GM23248 (cell line): ENCODE measurements at regions not wholly inside any gene's neighbourhood (a gene's known extent, or its start where the extent isn't known, plus 50 kb on each side); places are given as distances from the start of the nearest gene placed in this dataset.

Experiments used
- DNase-seq: peaks from one replicate; pipeline ENCODE4 v3.0.0-alpha.2; 2015
- H2AFZ ChIP-seq: fragments of 200-600 bp; sonication (generic); 2 replicates; pipeline ENCODE4 v1.6.1; 2016; ENCODE audit warnings: antibody characterized with exemption
- H3F3A ChIP-seq: fragments of 200-600 bp; sonication (generic); 2 replicates; pipeline ENCODE4 v1.6.1; 2016; ENCODE audit warnings: mild to moderate bottlenecking, antibody characterized with exemption, mixed run types; ENCODE audit not compliant: insufficient read depth
- H3K27ac ChIP-seq: fragments of 200-600 bp; sonication (generic); 2 replicates; pipeline ENCODE4 v1.5.1; 2016; ENCODE audit warnings: mild to moderate bottlenecking
- H3K27me3 ChIP-seq: fragments of 200-600 bp; sonication (generic); replicated peaks from 2 replicates; pipeline ENCODE4 v1.6.1; 2016; ENCODE audit warnings: mild to moderate bottlenecking; ENCODE audit not compliant: insufficient read depth
- H3K36me3 ChIP-seq: fragments of 200-600 bp; sonication (generic); 2 replicates; pipeline ENCODE4 v1.6.1; 2016; ENCODE audit warnings: low read depth, mild to moderate bottlenecking
- H3K4me1 ChIP-seq: fragments of 200-600 bp; sonication (generic); 2 replicates; pipeline ENCODE4 v1.6.1; 2016; ENCODE audit warnings: mild to moderate bottlenecking; ENCODE audit not compliant: insufficient read depth
- H3K4me2 ChIP-seq: fragments of 200-600 bp; sonication (generic); one replicate; pipeline ENCODE4 v1.6.1; 2016; ENCODE audit warnings: mild to moderate bottlenecking; ENCODE audit not compliant: unreplicated experiment
- H3K4me3 ChIP-seq: fragments of 200-600 bp; sonication (generic); 2 replicates; pipeline ENCODE4 v1.5.1; 2016; ENCODE audit warnings: mild to moderate bottlenecking
- H3K79me2 ChIP-seq: fragments of 200-600 bp; sonication (generic); 2 replicates; pipeline ENCODE4 v1.6.1; 2016; ENCODE audit warnings: mild to moderate bottlenecking; ENCODE audit not compliant: insufficient read depth
- H3K9ac ChIP-seq: fragments of 200-600 bp; sonication (generic); 2 replicates; pipeline ENCODE4 v1.6.1; 2016; ENCODE audit warnings: mild to moderate bottlenecking
- H3K9me2 ChIP-seq: fragments of 200-600 bp; sonication (generic); 2 replicates; pipeline ENCODE4 v1.6.1; 2016; ENCODE audit warnings: mixed run types, mild to moderate bottlenecking, moderate library complexity; ENCODE audit not compliant: insufficient read depth
- H3K9me3 ChIP-seq: fragments of 200-600 bp; sonication (generic); one replicate; pipeline ENCODE4 v1.6.1; 2017; ENCODE audit warnings: low read depth
- H4K20me1 ChIP-seq: fragments of 200-600 bp; sonication (generic); 2 replicates; pipeline ENCODE4 v1.6.0; 2016; ENCODE audit not compliant: insufficient read depth
- EZH2 ChIP-seq: fragments of 200-600 bp; sonication (generic); IDR thresholded peaks from 2 replicates; pipeline ENCODE4 v1.6.1; 2018; ENCODE audit warnings: antibody characterized with exemption, mild to moderate bottlenecking; ENCODE audit not compliant: insufficient read depth, poor library complexity, severe bottlenecking
- EZH2phosphoT487 ChIP-seq: fragments of 200-600 bp; sonication (generic); IDR thresholded peaks from 2 replicates; pipeline ENCODE4 v1.6.1; 2018; ENCODE audit warnings: antibody characterized with exemption, moderate library complexity, mild to moderate bottlenecking, low read depth; ENCODE audit not compliant: insufficient read depth
- WGBS, 2 experiments: methylation state at CpG; one replicate each; pipeline ENCODE4 v1.1.6; 2015 to 2017; ENCODE audit warnings: low lambda C conversion rate in 2 of 2, low coverage in 1 of 2; ENCODE audit errors: missing lambda C conversion rate in 2 of 2; 5-methylcytosine and 5-hydroxymethylcytosine counted together
- in situ Hi-C: fragments of 300-500 bp; cut with MboI; formaldehyde crosslinking; loops from 2 replicates; pipeline ENCODE4 v1.15.0; 2020

- Histone ChIP-seq H3K4me2 (no peak overlapping the region), H3K9me3 (no peaks in the 10 kb centered on the region), H2AFZ (no peak overlapping the region), H3K4me3 (no peak overlapping the region), H3F3A (no peaks in the 10 kb centered on the region), H3K27me3 (no peaks in the 10 kb centered on the region), H3K9me2 (no peaks in the 10 kb centered on the region), H3K27ac (no peak overlapping the region), H3K9ac (no peak overlapping the region), H3K79me2 (no peaks in the 10 kb centered on the region), H3K36me3 (no peaks in the 10 kb centered on the region), H4K20me1 (no peaks in the 10 kb centered on the region), H3K4me1 (no peaks in the 10 kb centered on the region)
- WGBS, 2 experiments, result 3% methylated on average over 5 of the region's 5 CpGs
- peak; percentile 43 for DNase-seq
- TF ChIP-seq EZH2phosphoT487 (no peak), EZH2 (no peak)
- in situ Hi-C loops, result loop anchor here (10.0 kb wide), 1 partner anchor 332 kb away; no protein-coding TSS in a partner anchor
These were observed 58.6 kb upstream of the P2RY10 start for GRCh38 chrX:78886550-78886949.
